ENCODE measurements at regions not wholly inside any gene's neighbourhood (a gene's known extent, or its start where the extent isn't known, plus 50 kb on each side); places are given as distances from the start of the nearest gene placed in this dataset.

- no peak for TF ChIP-seq CTCF (conservative IDR thresholded peaks at IDR 0.05; ENCODE audit: low read depth, low read length)
- no peak for TF ChIP-seq EZH2 (IDR thresholded peaks at IDR 0.05; ENCODE audit: borderline replicate concordance, low read depth, low read length, poor library complexity, severe bottlenecking)
These were observed 53.4 kb upstream of the ANO1 start for GRCh38 chr11:70024773-70025045.

All from A673 (cell line).